SK-N-SH (cell line): ENCODE measurements at regions not wholly inside any gene's neighbourhood (a gene's known extent, or its start where the extent isn't known, plus 50 kb on each side); places are given as distances from the start of the nearest gene placed in this dataset.

ENCODE experiments used
- EZH2phosphoT487 ChIP-seq: fragments of 200-600 bp; sonication (generic); IDR thresholded peaks from 2 replicates; pipeline ENCODE4 v1.6.1; 2017; ENCODE audit warnings: low read depth, mixed run types, mild to moderate bottlenecking, antibody characterized with exemption, moderate library complexity, borderline replicate concordance
- MXI1 ChIP-seq: IDR thresholded peaks from 2 replicates; pipeline ENCODE4 v1.6.1; 2012; ENCODE audit warnings: mild to moderate bottlenecking, low read depth, low read length, improper control_type of control experiment
- POLR2AphosphoS5 ChIP-seq: IDR thresholded peaks from 2 replicates; pipeline ENCODE4 v1.6.1; 2012; ENCODE audit warnings: low read depth, low read length
- RAD21 ChIP-seq: IDR thresholded peaks from 2 replicates; pipeline ENCODE4 v1.6.1; 2012; ENCODE audit warnings: mild to moderate bottlenecking, low read length
- RCOR1 ChIP-seq: fragments of 150-350 bp; IDR thresholded peaks from 2 replicates; pipeline ENCODE4 v1.6.1; 2017; ENCODE audit warnings: antibody characterized with exemption, low read length
- TAF1 ChIP-seq: IDR thresholded peaks from 2 replicates; pipeline ENCODE4 v1.6.1; 2012; ENCODE audit warnings: low read depth, mild to moderate bottlenecking, low read length, moderate library complexity, borderline replicate concordance
- TF ChIP-seq, protein P1 (sequence below): fragments of 200-600 bp; sonication (generic); IDR thresholded peaks from 2 replicates; pipeline ENCODE4 v1.6.1; 2017; ENCODE audit warnings: antibody characterized with exemption, mild to moderate bottlenecking, moderate library complexity
- TF ChIP-seq, protein P2 (sequence below): IDR thresholded peaks from 2 replicates; pipeline ENCODE4 v1.6.1; 2012; ENCODE audit warnings: mild to moderate bottlenecking, low read depth, low read length, moderate library complexity

DNA sequence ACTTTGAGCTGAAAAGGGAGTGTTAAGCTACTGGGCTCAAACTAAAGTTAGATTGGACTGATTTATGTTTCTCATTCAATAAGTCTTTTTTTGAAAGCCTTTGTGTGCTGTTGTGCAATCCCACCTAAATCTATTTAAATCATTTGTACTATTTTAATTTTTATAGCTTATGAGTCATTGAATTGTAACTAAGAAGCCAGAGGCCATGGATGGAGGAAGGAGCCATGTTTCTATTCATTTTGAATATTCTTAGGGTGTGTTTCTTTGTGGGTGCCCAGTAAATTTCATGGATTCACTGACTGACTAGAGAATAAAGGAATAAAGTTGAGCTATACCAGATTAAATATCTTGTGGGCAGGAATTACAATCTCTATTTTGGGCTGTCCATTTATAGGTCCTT lies 238.5 kb downstream of the KIF4B start:
- TF ChIP-seq TAF1 = no peak
- TF ChIP-seq, protein P1, sequence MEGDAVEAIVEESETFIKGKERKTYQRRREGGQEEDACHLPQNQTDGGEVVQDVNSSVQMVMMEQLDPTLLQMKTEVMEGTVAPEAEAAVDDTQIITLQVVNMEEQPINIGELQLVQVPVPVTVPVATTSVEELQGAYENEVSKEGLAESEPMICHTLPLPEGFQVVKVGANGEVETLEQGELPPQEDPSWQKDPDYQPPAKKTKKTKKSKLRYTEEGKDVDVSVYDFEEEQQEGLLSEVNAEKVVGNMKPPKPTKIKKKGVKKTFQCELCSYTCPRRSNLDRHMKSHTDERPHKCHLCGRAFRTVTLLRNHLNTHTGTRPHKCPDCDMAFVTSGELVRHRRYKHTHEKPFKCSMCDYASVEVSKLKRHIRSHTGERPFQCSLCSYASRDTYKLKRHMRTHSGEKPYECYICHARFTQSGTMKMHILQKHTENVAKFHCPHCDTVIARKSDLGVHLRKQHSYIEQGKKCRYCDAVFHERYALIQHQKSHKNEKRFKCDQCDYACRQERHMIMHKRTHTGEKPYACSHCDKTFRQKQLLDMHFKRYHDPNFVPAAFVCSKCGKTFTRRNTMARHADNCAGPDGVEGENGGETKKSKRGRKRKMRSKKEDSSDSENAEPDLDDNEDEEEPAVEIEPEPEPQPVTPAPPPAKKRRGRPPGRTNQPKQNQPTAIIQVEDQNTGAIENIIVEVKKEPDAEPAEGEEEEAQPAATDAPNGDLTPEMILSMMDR = no peak
- TF ChIP-seq POLR2AphosphoS5 = no peak
- no peak for TF ChIP-seq EZH2phosphoT487
- no peak for TF ChIP-seq RAD21
- TF ChIP-seq RCOR1 = no peak
- no peak for TF ChIP-seq MXI1
- TF ChIP-seq, protein P2, sequence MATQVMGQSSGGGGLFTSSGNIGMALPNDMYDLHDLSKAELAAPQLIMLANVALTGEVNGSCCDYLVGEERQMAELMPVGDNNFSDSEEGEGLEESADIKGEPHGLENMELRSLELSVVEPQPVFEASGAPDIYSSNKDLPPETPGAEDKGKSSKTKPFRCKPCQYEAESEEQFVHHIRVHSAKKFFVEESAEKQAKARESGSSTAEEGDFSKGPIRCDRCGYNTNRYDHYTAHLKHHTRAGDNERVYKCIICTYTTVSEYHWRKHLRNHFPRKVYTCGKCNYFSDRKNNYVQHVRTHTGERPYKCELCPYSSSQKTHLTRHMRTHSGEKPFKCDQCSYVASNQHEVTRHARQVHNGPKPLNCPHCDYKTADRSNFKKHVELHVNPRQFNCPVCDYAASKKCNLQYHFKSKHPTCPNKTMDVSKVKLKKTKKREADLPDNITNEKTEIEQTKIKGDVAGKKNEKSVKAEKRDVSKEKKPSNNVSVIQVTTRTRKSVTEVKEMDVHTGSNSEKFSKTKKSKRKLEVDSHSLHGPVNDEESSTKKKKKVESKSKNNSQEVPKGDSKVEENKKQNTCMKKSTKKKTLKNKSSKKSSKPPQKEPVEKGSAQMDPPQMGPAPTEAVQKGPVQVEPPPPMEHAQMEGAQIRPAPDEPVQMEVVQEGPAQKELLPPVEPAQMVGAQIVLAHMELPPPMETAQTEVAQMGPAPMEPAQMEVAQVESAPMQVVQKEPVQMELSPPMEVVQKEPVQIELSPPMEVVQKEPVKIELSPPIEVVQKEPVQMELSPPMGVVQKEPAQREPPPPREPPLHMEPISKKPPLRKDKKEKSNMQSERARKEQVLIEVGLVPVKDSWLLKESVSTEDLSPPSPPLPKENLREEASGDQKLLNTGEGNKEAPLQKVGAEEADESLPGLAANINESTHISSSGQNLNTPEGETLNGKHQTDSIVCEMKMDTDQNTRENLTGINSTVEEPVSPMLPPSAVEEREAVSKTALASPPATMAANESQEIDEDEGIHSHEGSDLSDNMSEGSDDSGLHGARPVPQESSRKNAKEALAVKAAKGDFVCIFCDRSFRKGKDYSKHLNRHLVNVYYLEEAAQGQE = no peak
